SU-DHL-6 (cell line): ENCODE measurements at regions not wholly inside any gene's neighbourhood (a gene's known extent, or its start where the extent isn't known, plus 50 kb on each side); places are given as distances from the start of the nearest gene placed in this dataset.

Experiments
- H2AFZ ChIP-seq: fragments of 200-600 bp; sonication (generic); 2 replicates; pipeline ENCODE4 v1.6.1; 2014; ENCODE audit warnings: low read depth, mild to moderate bottlenecking, moderate library complexity, mixed read lengths, antibody characterized with exemption, low read length; ENCODE audit not compliant: severe bottlenecking
- H3F3A ChIP-seq: fragments of 200-600 bp; shearing (Covaris generic); 2 replicates; pipeline ENCODE4 v1.6.0; 2016; ENCODE audit warnings: antibody characterized with exemption, mild to moderate bottlenecking; ENCODE audit not compliant: insufficient read depth
- H3K27ac ChIP-seq: fragments of 200-600 bp; sonication (generic); 2 replicates; pipeline ENCODE4 v1.5.1; 2016; ENCODE audit warnings: low read depth, mild to moderate bottlenecking, low read length, moderate library complexity, mixed read lengths
- H3K27me3 ChIP-seq: fragments of 200-600 bp; sonication (generic), shearing (Covaris generic); 2 replicates; pipeline ENCODE4 v1.6.0; 2014; ENCODE audit warnings: mild to moderate bottlenecking, low read length
- H3K36me3 ChIP-seq: fragments of 200-600 bp; sonication (generic); 2 replicates; pipeline ENCODE4 v1.6.1; 2014; ENCODE audit warnings: mild to moderate bottlenecking, low read length, mixed read lengths
- H3K4me2 ChIP-seq: fragments of 300-600, 200-600 bp; shearing (Covaris generic), sonication (generic); 2 replicates; pipeline ENCODE4 v1.6.0; 2014; ENCODE audit warnings: low read length, low read depth, mild to moderate bottlenecking; ENCODE audit not compliant: poor library complexity, severe bottlenecking
- H3K4me3 ChIP-seq: fragments of 200-600 bp; sonication (generic); 2 replicates; pipeline ENCODE4 v1.5.1; 2014; ENCODE audit warnings: antibody characterized with exemption, low read length, mild to moderate bottlenecking, mixed read lengths; ENCODE audit not compliant: insufficient read depth, poor library complexity, severe bottlenecking
- H3K79me2 ChIP-seq: fragments of 200-600 bp; sonication (generic); 2 replicates; pipeline ENCODE4 v1.6.1; 2014; ENCODE audit warnings: mild to moderate bottlenecking, low read length, moderate library complexity; ENCODE audit not compliant: insufficient read depth
- H3K9ac ChIP-seq: fragments of 200-600 bp; sonication (generic); 2 replicates; pipeline ENCODE4 v1.7.0; 2014; ENCODE audit warnings: mild to moderate bottlenecking, low read length
- H3K9me2 ChIP-seq: fragments of 200-600 bp; sonication (generic); replicated peaks from 2 replicates; pipeline ENCODE4 v1.6.1; 2014; ENCODE audit warnings: low read length; ENCODE audit not compliant: insufficient read depth
- H3K9me3 ChIP-seq: fragments of 200-600 bp; sonication (generic); 2 replicates; pipeline ENCODE4 v1.6.1; 2014; ENCODE audit warnings: low read length, mixed read lengths; ENCODE audit not compliant: insufficient read depth
- H4K20me1 ChIP-seq: fragments of 200-600 bp; sonication (generic); 2 replicates; pipeline ENCODE4 v1.6.1; 2014; ENCODE audit warnings: low read depth, mild to moderate bottlenecking, antibody characterized with exemption, low read length, moderate library complexity, mixed read lengths
- CTCF ChIP-seq: fragments of 200-600 bp; sonication (generic); IDR thresholded peaks from one replicate; pipeline ENCODE4 v1.5.1; 2017; ENCODE audit warnings: antibody characterized with exemption, mild to moderate bottlenecking, low read length, moderate library complexity; ENCODE audit not compliant: insufficient read depth, poor library complexity, severe bottlenecking
- EZH2phosphoT487 ChIP-seq: fragments of 200-600 bp; sonication (generic), shearing (Covaris generic); conservative IDR thresholded peaks from 2 replicates; pipeline ENCODE4 v1.6.1; 2018; ENCODE audit warnings: mild to moderate bottlenecking, antibody characterized with exemption, low read length, moderate library complexity, mixed read lengths

- Histone ChIP-seq H3K9me3 (no peaks in the 10 kb centered on the region), H2AFZ (no peak overlapping the region), H3K4me3 (no peak overlapping the region), H3K27ac (no peak overlapping the region), H3K9ac (no peak overlapping the region), H3K4me2 (no peak overlapping the region), H3K36me3 (no peaks in the 10 kb centered on the region), H4K20me1 (no peaks in the 10 kb centered on the region), H3K9me2 (no peaks in the 10 kb centered on the region), H3F3A (no peaks in the 10 kb centered on the region), H3K79me2 (no peaks in the 10 kb centered on the region), H3K27me3 (no peaks in the 10 kb centered on the region)
- TF ChIP-seq EZH2phosphoT487 (no peak), CTCF (no peak)
Observed at GRCh38 chr15:95624616-95625361, 705.7 kb upstream of the NR2F2 start.

DNA sequence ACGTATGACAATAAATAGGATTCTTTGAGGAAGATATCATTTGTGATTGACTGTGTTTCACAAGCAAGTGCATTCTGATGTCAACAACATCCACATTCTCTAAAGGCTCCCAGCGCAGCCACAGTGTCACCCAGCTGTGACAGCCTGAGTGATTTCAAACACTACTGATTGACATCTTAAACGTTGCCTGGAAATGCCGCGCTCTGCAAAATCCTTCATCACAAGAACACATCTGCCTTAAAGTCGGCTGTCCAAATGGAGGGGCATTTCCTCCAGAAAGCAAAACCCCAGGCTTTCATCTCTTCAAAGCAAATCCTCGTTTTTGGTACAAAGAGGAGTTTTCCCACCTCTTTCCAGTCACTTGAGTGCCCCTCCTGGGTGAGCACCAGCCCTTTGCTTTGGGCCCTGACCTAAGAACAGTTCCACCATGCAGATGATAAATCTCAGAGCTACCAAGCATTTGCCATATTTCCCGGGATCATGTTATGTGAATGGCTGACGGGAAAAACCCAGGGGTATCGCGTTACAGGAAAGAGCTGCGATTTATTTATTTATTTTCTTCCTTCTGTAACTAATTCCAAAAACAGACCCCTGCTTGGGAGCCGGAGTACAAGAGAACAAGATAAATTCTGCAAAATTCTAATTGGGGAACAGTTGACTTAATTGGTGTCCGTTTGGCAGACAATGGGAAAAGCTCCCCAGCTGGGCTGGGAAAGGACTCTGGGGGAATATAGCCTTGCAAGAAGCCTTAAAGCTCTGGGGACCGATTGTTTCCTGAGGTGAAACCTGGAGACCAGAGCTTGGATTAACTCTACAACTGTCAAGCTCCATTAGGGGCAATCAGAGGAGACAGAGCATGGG is 703.8 kb upstream of the NR2F2 start:
- Histone ChIP-seq H3K9me2 (no peaks in the 10 kb centered on the region), H3K4me2 (no peak overlapping the region), H3K27me3 (no peaks in the 10 kb centered on the region), H2AFZ (no peak overlapping the region), H3K36me3 (no peaks in the 10 kb centered on the region), H3K4me3 (no peak overlapping the region), H3K9ac (no peak overlapping the region), H3K9me3 (no peaks in the 10 kb centered on the region), H4K20me1 (no peaks in the 10 kb centered on the region), H3F3A (no peaks in the 10 kb centered on the region), H3K79me2 (no peaks in the 10 kb centered on the region), H3K27ac (no peak overlapping the region)
- TF ChIP-seq EZH2phosphoT487, result no peak
- TF ChIP-seq CTCF, result no peak

- Histone ChIP-seq H3K27me3 (no peaks in the 10 kb centered on the region), H3K9ac (no peak overlapping the region), H3F3A (no peaks in the 10 kb centered on the region), H2AFZ (no peak overlapping the region), H3K27ac (no peak overlapping the region), H3K4me2 (no peak overlapping the region), H3K9me2 (no peaks in the 10 kb centered on the region), H3K79me2 (no peaks in the 10 kb centered on the region), H4K20me1 (no peaks in the 10 kb centered on the region), H3K36me3 (no peaks in the 10 kb centered on the region), H3K4me3 (no peak overlapping the region), H3K9me3 (no peaks in the 10 kb centered on the region)
- no peak for TF ChIP-seq CTCF
- TF ChIP-seq EZH2phosphoT487, result no peak
Observed at GRCh38 chr15:95629503-95630168, 700.9 kb upstream of the NR2F2 start.
